Muscle layer of colon (tissue), 2 donors: ENCODE measurements at regions not wholly inside any gene's neighbourhood (a gene's known extent, or its start where the extent isn't known, plus 50 kb on each side); places are given as distances from the start of the nearest gene placed in this dataset.

Source experiments
- H3K27ac ChIP-seq: one replicate; pipeline ENCODE4 v1.7.0; 2013; ENCODE audit warnings: low read depth, mild to moderate bottlenecking, low read length, moderate library complexity
- H3K27me3 ChIP-seq, 2 donors: one replicate each; pipeline ENCODE4 v1.7.0; 2013; ENCODE audit warnings: low read length in 2 of 2, mild to moderate bottlenecking in 2 of 2; ENCODE audit not compliant: insufficient read depth in 2 of 2, control insufficient read depth in 1 of 2
- H3K36me3 ChIP-seq: one replicate; pipeline ENCODE4 v1.7.0; 2013; ENCODE audit warnings: mild to moderate bottlenecking, low read length; ENCODE audit not compliant: insufficient read depth
- H3K4me1 ChIP-seq: one replicate; pipeline ENCODE4 v1.7.0; 2013; ENCODE audit warnings: mild to moderate bottlenecking, low read length; ENCODE audit not compliant: insufficient read depth
- H3K4me3 ChIP-seq, 2 donors: one replicate each; pipeline ENCODE4 v1.7.0; 2013; ENCODE audit warnings: low read length in 2 of 2, low read depth in 1 of 2, mild to moderate bottlenecking in 1 of 2, moderate library complexity in 1 of 2
- H3K9ac ChIP-seq: one replicate; pipeline ENCODE4 v1.7.0; 2013; ENCODE audit warnings: low read length
- H3K9me3 ChIP-seq: one replicate; pipeline ENCODE4 v1.7.0; 2013; ENCODE audit warnings: mild to moderate bottlenecking, low read length
- donor health status: abdominal sarcoma.
- donor health status: Adenocarcinoma of cecum.

GRCh38 chr9:126095546-126096190, 231.0 kb upstream of the MVB12B start:
- H3K9ac ChIP-seq = no peak overlapping the region

DNA sequence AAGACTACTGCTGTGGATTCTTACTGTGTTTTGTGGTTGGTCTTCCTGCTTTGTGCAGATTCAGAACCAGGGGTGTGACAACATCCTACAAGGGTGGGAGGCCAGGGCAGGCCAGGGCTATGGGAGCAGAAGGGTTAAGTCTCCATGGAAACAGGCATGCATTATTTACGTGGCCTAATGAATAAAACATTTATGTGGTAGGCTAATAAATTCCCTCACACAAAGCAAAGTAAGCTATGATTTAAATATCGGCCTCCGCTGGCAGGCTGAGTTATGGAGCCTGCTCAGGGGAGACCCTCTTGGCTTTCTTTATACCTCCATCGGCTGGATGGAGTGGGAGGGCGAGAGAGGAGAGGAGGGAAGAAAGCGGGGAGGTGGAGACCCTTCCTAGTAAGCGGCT, 230.3 kb upstream of the MVB12B start:
- no peaks in the 10 kb centered on the region for H3K36me3 ChIP-seq
- H3K4me1 ChIP-seq = peaks cover 9% of the 10 kb centered on the region
- H3K9me3 ChIP-seq = no peaks in the 10 kb centered on the region
- H3K27me3 ChIP-seq = no peaks in the 10 kb centered on the region
- no peak overlapping the region for H3K4me3 ChIP-seq
- no peak overlapping the region for H3K9ac ChIP-seq
- no peak overlapping the region for H3K27ac ChIP-seq

More at GRCh38 chr9:126095546-126096190, 231.0 kb upstream of the MVB12B start:
- Histone ChIP-seq H3K36me3 (no peaks in the 10 kb centered on the region), H3K9me3 (no peaks in the 10 kb centered on the region), H3K27ac (no peak overlapping the region), H3K4me3 (no peak overlapping the region), H3K27me3 (no peaks in the 10 kb centered on the region), H3K4me1 (peaks cover 9% of the 10 kb centered on the region)

DNA sequence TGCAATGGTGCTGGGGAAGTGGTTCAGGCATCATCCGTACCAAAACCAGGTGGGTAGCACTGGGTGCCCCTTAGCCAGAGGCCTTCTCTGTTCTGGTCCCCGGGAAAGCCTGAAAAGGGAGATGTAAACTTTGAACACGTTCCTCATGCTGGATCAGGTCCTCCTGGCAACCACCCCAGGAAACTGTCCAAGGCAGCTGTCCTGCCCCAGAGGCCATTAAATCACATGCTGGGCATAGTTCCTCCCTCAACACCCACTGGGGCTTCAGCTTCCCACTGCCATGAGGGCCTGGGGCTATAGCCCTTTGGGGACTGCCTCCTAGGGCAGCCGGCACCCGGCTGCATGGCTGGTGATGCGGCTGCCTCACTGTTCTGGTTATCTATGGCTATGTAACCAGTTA, 228.9 kb upstream of the MVB12B start:
- no peak overlapping the region for H3K9ac ChIP-seq
- H3K9me3 ChIP-seq = no peaks in the 10 kb centered on the region
- H3K4me1 ChIP-seq = peaks cover 9% of the 10 kb centered on the region
- peak overlapping the region in 1 of 2 donors; percentile 8 for H3K4me3 ChIP-seq
- H3K36me3 ChIP-seq = no peaks in the 10 kb centered on the region
- no peaks in the 10 kb centered on the region for H3K27me3 ChIP-seq
- no peak overlapping the region for H3K27ac ChIP-seq

DNA sequence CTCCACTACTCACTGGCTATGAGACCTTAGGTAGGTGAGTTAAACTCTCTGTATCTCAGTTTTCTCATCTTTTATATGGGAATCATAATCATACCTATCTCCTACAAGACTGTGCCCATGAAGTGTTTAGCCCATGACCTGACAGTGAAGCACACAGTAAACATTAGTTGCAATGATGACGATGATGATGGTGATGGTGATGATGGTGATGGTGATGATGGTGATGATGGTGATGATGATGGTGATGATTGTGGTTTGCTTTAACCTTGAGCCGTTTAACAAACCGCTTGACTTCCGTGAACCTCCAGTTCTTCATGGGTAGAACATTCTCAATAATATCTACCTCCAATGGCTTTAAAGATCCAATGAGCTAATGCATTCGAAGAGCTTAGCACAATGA, 220.2 kb upstream of the MVB12B start:
- H3K27me3 ChIP-seq = no peaks in the 10 kb centered on the region
- H3K27ac ChIP-seq = no peak overlapping the region
- H3K9me3 ChIP-seq = no peaks in the 10 kb centered on the region
- H3K9ac ChIP-seq = no peak overlapping the region
- no peaks in the 10 kb centered on the region for H3K36me3 ChIP-seq
- no peak overlapping the region for H3K4me3 ChIP-seq
- H3K4me1 ChIP-seq = no peaks in the 10 kb centered on the region

DNA sequence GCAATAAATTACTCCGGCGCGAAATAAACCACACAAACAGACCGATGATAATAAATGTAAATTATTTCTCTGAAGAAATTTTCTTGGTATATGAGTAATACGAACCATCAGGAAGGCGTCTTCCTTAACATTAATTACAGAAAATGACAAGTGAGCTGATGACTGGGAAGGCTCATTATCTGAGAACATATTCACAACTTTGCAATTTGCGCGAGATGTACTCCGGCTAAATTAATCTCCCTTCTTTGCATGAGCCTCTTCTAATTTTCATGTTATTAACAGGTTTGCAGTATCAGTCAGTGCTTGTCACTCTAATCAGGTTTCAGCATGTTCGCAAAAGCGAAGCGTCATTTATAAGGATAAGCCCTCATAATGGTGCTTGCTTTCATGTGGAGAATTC, 218.9 kb upstream of the MVB12B start:
- Histone ChIP-seq H3K36me3 (no peaks in the 10 kb centered on the region), H3K27me3 (no peaks in the 10 kb centered on the region), H3K4me1 (no peaks in the 10 kb centered on the region), H3K9me3 (no peaks in the 10 kb centered on the region), H3K4me3 (no peak overlapping the region), H3K9ac (no peak overlapping the region), H3K27ac (no peak overlapping the region)

GRCh38 chr9:126108240-126108639, 218.4 kb upstream of the MVB12B start:
- Histone ChIP-seq H3K4me1 (no peaks in the 10 kb centered on the region), H3K9me3 (no peaks in the 10 kb centered on the region), H3K9ac (no peak overlapping the region), H3K27me3 (no peaks in the 10 kb centered on the region), H3K4me3 (no peak overlapping the region), H3K27ac (no peak overlapping the region), H3K36me3 (no peaks in the 10 kb centered on the region)

DNA sequence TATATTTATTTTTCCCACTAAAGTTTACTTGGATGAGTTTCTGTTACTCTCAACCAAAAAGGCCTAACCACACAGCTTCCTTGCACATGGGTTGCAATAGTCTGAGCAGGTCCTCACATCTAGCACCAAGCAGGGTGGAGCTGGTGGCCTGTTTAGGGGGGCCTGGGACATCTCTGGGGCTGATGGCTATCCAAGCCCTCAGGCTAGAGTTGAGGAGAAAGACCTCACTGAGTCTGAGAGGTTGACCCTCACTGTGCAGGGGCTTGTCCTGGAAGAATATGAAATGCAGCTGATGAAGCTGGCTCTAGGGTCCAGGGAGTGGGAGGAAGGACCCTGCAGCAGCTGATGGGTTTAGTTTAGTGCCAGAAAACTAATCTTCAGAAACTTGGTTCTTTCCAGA, 217.1 kb upstream of the MVB12B start:
- H3K9me3 ChIP-seq = no peaks in the 10 kb centered on the region

GRCh38 chr9:126111556-126111955, 215.1 kb upstream of the MVB12B start:
- no peaks in the 10 kb centered on the region for H3K9me3 ChIP-seq
- H3K36me3 ChIP-seq = no peaks in the 10 kb centered on the region
- H3K4me1 ChIP-seq = no peaks in the 10 kb centered on the region
- H3K4me3 ChIP-seq = no peak overlapping the region
- no peak overlapping the region for H3K9ac ChIP-seq
- H3K27me3 ChIP-seq = no peaks in the 10 kb centered on the region
- no peak overlapping the region for H3K27ac ChIP-seq

More for the DNA sequence above, 217.1 kb upstream of the MVB12B start:
- no peak overlapping the region for H3K4me3 ChIP-seq
- H3K9ac ChIP-seq = no peak overlapping the region
- H3K27me3 ChIP-seq = no peaks in the 10 kb centered on the region
- no peaks in the 10 kb centered on the region for H3K36me3 ChIP-seq
- H3K4me1 ChIP-seq = no peaks in the 10 kb centered on the region
- no peak overlapping the region for H3K27ac ChIP-seq

DNA sequence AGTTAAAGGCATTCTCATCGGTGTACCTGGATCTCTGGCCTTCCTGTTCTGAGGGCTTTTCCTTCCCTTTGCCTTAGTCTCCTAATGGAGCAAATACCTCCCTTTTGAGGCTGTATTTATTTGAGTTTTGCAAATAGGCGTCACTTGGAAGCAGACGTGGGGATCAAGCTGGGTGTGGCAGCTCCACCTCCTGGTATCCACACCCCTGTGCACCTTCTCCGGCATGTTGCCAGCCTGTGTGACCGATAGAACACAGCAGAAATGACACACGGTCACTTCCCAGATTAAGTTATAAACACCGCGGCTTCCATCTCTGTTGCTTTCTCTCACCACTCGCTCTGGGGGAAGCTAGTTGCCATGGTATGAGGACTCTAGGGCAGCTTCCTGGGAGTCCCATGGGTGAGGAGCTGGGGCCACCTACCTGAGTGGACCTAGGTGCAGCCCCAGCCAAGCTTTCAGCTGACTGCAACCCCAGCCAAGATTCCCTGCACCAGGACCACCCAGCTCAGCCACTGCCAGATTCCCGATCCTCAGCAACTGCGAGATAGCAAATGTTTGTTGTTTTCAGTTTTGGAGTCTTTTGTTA, 214.4 kb upstream of the MVB12B start:
- Histone ChIP-seq H3K9me3 (no peaks in the 10 kb centered on the region), H3K4me3 (no peak overlapping the region), H3K4me1 (no peaks in the 10 kb centered on the region), H3K27me3 (no peaks in the 10 kb centered on the region), H3K36me3 (no peaks in the 10 kb centered on the region), H3K27ac (no peak overlapping the region), H3K9ac (no peak overlapping the region)

DNA sequence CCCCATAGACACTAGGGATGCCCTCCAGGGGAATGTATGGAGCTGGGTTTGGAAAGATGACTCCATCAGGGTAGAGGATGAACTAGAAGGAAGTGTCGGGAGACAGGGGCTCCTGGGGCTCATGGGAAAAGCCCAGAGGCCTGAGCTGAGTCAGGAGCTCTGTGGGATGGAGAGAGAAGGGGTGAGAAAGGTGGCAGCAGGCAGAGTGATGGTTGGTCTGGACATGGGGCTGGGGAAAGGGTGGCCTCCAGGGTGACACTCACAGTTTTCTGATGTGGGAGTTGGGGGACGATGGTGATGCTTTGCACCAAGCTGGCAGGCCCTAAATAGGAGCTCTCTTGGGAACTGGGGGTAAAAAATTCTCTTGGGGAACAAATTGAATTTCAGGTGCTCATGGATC, 213.5 kb upstream of the MVB12B start:
- H3K9ac ChIP-seq = no peak overlapping the region
- H3K4me3 ChIP-seq = no peak overlapping the region
- H3K9me3 ChIP-seq = no peaks in the 10 kb centered on the region
- H3K4me1 ChIP-seq = no peaks in the 10 kb centered on the region
- no peaks in the 10 kb centered on the region for H3K27me3 ChIP-seq
- H3K27ac ChIP-seq = no peak overlapping the region
- no peaks in the 10 kb centered on the region for H3K36me3 ChIP-seq

DNA sequence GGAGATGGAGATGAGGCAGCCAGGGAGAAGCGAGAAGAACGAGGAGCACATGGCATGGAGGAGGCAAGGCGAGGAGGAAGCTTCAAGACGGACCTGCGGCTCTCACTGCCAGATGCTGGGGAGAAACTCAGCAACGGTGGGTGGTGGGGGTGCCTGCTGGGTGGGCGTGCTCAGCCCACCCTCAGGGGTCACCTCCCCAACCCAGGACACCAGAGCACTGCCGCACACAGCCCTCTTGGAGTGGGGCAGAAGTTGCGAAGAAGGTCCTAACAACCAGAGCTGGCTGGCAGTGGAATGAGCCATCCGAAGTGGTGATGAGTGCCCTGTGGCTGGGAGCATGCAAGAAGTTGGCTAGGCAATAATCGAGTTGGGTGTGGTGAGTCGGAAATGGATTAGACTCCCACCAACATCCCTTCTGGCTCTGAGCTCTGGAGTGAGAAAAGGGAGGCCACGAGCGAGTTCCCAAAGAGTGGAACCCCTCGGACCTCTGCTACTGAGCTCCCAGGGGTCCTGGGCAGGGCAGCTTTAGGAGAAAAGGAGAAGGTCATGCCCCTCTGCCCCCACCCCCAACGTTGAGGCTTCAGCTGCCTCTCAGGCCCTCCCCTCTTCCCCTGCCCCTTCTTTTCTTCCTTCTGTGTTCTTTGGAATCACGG, 212.7 kb upstream of the MVB12B start:
- H3K4me1 ChIP-seq = no peaks in the 10 kb centered on the region

DNA sequence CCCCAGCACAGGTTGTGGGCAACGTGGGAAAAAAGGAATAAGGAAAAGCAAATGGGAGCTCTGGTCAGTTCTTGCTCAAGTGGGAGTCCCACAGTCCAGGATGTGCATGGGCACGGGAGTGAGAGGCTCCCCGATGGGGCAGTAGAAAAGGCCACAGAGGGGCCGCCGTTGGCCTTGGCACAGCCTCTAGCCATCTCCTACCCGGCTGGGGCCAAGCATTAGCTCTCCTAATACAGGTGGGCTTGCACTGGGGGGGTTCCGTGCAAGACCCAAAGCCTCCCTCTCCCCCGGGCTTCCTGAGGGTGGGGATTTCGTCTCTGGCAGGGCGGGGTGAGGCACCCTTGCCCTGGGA, 212.2 kb upstream of the MVB12B start:
- no peaks in the 10 kb centered on the region for H3K9me3 ChIP-seq
- no peak overlapping the region for H3K9ac ChIP-seq
- H3K4me3 ChIP-seq = no peak overlapping the region
- no peaks in the 10 kb centered on the region for H3K4me1 ChIP-seq
- H3K27ac ChIP-seq = no peak overlapping the region
- H3K27me3 ChIP-seq = no peaks in the 10 kb centered on the region
- H3K36me3 ChIP-seq = no peaks in the 10 kb centered on the region

More for the DNA sequence above, 212.7 kb upstream of the MVB12B start:
- H3K27me3 ChIP-seq = no peaks in the 10 kb centered on the region
- no peaks in the 10 kb centered on the region for H3K36me3 ChIP-seq
- H3K9me3 ChIP-seq = no peaks in the 10 kb centered on the region
- no peak overlapping the region for H3K27ac ChIP-seq
- no peak overlapping the region for H3K9ac ChIP-seq
- H3K4me3 ChIP-seq = no peak overlapping the region
